GM21447 (cell line): ENCODE measurements at regions not wholly inside any gene's neighbourhood (a gene's known extent, or its start where the extent isn't known, plus 50 kb on each side); places are given as distances from the start of the nearest gene placed in this dataset.

Experiments
- ATAC-seq: cut with Tn5 transposase; IDR thresholded peaks from one replicate; pipeline ENCODE4 v1.9.1; 2021; ENCODE audit not compliant: unreplicated experiment

DNA sequence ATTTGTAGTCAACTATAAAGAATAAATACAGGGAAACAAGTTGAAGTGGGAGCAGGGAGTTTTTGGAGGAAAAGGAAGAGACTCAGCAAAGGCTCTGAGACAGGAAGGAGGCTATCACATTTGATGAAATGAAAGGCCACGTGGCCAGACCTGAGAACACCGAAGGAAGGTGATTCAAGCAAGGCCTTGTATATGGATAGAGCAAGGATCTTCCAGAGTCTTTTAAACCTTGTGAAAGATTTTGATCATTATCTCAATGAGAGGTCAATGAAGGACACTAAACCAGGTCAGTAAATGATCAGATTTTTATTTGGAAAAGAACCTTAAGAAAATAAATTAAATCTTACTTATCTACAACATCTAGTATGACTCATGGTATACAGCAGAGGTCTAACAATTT, 523.5 kb downstream of the SLC16A7 start:
- ATAC-seq, result no peak

DNA sequence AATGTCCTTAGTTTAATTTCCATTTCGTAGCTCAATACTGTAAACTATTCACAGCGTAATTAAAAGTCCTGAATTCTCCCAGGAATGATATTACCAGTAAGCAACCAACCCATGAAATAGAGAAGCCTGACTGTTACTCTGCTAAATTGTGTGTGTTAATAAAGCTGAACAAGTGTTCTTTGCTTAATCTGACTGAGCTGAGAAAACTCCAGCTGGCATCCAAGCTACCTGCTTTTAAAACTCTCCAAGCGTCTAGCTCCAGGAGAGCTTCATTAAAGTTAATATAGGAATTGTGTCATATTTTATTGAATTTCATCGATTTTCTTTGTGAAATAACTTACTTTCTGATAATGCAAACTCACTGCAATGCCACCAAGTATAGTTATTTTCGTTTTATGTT, 524.4 kb downstream of the SLC16A7 start:
- ATAC-seq, result no peak

DNA sequence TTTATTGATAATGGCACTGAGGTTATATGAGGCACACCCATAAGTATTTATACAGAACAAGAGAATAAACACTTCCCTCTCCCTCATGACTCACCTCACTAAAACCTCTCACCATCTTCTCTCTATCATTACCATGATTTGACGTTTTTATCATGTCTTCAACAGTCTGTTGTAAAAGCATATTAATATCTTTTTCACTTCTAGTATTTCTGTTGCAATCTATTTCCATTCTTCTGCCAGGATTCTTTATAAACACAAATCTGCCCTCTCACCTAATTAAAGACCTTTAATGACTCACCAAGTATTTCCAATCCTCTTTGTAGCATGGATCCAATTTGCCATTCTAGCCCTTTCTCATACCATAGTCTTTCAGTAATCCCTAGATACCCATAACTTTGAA, 527.7 kb downstream of the SLC16A7 start:
- no peak for ATAC-seq

DNA sequence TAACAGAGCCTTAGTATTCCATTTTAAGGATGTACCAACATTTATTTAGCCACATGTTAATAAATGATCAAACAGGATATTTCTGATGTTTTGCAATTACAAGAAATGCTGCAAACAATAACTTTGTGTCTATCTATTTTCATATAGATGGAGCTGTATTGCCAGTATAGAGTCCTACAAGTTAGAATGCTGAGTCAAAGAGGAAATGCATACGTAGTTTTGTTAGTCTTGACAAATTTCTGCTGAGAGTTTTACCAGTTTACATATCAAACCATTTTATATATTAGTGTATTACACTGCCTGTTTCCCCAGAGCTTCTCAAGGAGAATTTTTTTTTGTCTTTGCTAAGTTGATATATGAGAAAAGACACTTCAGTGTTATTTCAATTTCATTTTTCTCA, 541.7 kb downstream of the SLC16A7 start:
- no peak for ATAC-seq

DNA sequence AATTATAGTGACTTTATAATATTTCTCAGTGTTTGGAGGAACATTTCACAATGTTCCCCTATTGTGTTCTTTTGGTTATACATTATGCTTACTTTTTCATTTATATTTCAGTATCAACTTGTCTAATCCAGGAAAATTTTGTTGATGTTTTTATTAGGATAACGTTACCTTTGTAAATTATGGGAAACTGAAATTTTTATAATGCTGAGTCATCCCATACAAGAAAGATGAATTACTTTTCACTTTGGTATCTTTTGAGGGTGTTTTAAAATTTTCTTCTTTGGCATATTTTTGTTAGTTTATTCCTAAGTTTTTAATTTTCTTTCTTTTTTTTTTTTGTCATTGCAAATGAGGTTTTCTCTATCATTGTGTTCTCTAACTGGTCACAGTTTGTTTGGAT, 542.7 kb downstream of the SLC16A7 start:
- no peak for ATAC-seq

DNA sequence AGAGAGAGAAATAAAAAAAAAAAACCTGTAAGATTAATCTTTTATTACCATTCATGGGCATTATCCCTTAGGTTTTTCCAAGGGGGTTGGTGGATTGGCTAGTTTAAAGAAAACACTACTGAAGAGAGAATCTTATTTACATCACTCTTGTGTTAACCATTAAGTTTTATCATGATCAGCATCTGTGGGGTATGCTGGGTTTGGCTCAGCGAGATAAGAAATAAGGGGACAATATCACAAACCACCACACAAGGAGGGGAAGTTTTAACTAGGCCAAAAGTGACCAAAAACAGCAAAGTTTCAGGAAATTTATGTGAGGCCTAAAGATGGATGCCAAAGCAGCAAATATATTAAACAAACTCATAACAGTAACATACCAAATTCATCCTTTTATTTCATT, 548.6 kb downstream of the SLC16A7 start:
- no peak for ATAC-seq

DNA sequence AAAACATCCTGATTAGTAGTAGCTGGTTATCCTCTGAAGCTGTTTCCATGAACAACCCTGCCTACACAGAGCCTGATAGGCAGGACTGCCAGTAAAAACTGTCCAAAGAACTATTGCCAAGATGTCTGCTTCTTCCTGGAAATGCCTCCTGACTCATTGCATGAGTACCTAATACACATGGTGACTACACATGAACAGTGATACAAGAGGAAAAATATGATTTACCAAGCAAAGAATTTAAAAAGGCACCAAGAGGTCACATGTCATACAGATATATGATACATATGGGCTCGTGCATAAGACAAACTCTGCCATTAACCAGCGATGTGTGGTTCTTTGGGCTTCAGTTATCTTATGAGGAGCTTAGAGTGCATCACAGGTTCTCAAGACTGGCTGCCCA, 552.3 kb downstream of the SLC16A7 start:
- ATAC-seq, result no peak

DNA sequence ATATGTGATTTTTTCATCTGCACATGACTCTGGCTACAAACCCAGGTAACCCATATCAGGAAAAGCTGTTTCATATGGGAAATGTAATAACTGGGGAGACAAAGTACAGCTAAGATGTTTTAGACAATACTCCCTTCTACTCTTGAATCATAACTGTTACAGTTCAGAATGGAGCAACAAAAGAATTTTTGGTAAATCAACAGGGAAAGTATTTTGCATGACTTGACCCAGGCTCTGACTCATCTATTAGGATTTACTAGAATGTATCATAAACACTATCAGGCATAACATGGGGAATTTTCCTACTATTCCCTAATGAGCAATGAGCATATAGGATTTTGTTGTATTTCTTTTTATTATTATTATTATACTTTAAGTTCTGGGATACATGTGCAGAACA, 553.0 kb downstream of the SLC16A7 start:
- ATAC-seq, result no peak

DNA sequence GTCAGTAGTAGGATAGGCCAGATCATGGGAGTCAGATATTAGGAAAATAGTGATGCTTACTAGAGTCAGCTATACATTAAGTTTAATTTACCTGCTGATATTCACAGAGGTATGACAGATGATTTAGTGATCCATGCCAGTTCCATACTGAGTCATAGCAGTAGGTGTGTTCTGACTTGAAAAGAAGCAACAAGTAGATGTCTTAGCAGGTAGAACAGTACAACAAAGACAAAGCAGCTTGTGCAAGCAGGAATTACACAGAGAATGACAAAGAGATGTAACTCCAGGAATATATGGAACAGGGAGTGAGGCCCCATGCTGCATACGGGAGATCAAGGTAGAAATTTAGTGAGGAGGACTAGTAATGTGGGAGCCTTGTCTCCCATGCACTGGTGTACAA, 556.9 kb downstream of the SLC16A7 start:
- no peak for ATAC-seq

DNA sequence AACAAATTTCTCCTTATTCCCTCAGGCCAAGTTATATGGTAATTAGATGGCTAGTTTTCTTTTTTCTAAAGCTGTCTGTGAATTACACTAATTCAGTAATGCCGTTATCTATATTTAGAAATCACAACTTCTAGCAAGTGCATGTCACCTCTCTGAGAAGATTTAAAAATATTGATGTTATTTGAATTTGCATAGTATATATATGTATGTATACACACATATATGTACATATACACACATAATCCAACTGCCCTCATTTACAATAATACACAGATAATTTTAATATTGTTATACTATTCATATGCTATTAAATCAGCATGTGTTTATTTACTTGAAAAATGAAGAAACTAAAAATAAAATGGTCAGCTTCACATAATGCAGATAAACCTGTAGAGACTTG, 563.9 kb downstream of the SLC16A7 start:
- no peak for ATAC-seq

DNA sequence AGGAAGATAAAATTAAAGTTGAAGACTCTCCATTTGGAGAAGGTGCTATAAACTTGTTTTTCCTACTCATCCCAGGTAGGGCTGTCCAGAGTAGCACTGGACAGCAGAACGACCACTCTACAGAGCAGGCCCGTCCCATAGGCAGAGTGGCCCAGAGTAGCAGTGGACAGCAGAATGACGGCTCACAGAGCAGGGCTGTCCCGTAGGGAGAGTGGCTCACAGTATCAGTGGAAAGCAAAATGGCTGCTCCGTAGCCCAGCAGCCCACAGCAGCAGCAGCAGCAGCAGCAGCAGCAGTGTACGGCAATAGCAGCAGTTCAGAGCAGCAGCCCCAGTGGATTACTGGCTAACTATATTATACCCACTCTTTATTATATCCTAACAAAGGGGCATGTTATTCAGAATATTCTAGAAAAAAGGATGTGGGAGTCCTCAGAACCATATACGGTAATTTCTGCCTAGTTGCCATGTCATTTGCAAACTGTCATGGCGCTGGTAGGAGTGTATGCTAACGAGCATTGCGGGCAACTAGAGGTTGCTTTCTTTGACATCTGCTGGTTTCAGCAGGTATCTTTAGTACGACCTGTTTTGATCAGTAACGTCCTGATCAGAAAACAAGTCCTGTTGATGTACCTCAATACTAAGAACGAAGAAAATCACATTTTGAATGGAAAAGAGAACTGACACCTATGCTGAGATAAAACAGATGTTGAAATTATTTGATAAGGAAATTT, 567.3 kb downstream of the SLC16A7 start:
- ATAC-seq, result no peak

DNA sequence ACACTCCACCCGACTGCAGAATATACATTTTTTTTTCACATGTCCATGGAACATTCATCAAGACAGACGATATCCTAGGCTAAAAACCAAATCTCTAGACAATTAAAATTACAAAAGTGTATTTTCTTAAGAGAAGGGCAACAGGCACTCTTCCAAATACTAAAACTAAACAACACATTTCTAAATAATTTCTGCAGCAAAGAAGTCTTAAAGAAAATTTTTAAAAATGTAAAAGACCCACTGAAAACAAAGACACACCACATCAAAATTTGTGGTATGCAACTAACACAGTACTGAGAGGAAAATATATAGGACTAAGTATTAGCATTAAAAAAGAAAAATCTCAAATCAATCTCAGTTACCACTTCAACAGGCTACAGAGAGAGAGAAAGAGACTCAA, 570.0 kb downstream of the SLC16A7 start:
- ATAC-seq, result no peak

DNA sequence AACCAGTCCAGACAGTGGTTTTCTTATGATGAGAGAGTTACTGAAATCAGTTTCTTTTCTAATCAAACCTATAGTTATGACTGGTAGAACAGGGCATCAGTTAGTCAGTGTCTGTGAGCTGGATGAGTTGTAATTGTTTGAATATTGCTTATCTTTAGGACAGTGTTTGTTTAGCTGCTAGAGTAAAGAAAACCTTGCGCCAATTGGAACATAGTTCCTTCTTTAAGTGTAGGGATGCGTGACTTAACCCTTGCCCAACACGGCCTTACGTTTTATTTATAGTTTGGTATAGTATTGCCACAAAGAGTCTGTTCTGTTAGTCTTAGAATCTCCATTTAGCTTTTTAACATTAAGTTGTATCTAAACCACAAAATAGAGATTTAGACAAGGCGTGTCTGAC, 572.6 kb downstream of the SLC16A7 start:
- ATAC-seq, result no peak

DNA sequence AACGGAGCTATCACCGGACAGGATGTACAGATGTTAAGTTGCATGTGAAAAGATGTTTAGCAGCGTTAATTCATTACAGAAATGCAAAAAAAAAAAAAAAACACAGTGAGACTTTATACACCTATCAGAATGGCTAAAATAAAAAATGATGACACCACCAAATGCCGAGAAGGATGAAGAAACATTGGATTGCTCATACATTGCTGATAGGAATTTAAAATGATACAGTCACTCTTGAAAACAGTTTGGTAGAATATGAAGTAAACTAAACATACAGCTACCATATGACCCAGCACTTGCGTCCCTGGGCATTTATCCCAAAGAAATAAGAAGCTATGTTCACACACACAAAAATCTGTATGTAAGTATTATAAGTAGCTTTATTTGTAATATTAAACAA, 574.1 kb downstream of the SLC16A7 start:
- no peak for ATAC-seq

DNA sequence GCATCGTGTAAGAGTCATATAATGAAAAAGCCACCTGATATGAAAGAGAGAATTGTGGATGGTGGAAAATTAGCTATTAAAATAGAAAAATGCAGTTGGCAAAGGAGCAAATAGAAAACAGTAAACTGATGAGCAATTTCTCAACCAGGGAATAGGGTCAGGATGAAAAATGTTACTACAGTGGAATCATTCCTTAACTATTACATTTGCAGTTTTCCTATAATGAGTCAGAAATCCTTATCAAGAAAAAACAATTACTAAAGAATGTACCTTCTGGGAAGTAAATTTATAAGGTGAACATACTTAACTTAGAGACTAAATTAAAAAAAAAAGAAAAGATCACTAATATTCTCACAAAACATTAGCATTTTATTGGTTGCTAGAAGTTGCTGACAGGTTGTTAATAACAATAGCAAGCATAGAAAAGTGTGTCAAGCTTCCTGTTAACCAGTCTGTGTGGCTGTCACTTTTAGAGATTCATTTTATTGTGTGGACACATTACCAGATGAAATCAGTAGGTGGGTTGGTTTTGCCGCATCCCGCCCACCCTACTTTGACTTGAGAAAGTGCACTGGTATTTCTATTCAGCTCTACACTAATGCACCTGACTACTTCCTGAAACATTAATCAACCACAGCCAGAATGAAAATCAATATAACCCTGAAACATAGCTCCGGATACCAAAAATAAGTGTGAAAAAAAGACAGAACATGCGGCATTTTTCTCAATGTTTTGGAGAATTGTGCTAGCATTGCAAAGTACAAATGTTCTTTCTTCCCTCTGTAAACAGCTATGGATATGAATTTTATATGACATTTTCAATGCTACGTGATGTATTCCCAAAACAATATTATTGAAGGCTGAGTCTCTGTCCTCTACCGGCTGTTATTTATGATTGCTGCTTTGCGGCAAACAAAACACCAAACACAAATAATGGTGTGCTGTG, 576.7 kb downstream of the SLC16A7 start:
- ATAC-seq, result no peak

DNA sequence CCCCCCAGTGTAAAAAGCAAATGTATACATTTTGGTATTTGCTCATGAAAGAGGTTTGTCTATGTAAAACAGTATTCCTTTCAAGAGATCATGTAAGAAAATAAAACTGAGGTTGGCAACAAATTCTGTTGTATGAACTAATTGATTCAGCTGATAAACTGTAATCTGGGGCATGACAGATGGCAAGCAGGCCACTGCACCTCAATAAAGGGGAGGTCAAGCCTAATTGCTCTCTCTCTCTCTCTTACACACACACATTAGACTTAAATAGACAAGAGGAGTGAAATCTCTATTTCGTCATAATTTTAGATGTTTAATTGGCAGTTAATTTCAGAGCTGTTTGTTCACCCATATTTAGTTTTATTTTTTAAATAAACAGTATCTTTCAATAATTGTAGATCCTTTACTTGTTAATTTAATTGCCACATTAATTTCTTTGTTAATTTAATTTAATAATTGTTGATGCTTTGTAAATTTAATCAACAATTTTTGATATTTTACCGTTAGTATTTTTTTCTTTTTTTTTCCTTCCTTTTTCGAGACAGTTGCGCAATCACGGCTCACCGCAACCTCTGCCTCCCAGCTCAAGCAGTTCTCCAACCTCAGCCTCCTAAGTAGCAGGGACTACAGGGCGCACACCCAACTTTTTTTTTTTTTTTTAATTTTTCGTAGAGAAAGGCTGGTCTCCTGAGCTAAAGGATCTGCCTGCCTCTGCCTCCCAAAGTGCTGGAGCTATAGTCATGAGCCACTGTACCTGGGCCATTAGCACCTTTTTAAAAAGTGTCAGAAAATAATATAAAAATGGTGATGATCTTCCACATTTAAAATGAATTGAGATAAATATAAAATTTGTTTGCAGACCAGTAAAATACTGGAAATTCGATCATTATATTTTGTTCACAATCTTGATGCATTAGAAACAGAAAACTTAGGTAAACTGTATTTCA, 577.7 kb downstream of the SLC16A7 start:
- no peak for ATAC-seq

DNA sequence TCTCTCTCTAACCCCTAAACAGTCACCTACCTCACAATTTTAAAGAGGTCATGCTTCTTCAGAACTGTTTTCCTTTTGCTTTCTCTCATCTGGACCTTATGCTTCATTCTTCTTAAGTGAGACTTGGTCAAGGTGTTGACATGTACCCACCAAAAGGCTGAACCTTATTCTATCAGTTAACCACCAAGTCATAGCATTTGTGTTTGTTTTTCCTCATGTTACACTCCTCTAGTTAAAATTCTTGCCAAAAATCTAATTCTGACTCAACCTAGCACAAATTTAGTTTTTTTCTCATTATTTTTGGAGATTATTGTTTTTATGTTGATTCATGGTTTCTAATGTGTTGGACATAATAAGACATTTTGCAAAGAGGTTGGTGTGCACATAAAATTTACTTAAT, 578.6 kb downstream of the SLC16A7 start:
- no peak for ATAC-seq

DNA sequence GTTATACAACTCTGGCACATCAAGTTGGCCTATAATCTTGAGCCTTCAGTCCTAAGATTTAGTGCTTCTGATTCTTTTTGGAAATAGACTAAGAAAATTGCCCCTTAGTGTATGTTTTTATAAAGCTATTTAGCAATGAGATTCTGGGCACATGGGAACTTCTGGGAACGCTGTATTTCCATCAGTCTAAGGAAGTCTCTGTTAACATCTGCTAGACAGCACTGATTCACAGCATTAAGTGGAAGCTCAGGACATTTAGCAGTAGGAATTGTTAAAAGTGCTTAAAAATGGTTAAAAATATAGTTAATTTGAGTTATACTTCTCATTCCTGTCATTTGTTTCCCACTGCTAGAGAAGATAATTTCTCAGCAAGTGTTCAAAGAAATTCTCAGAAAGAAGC, 579.1 kb downstream of the SLC16A7 start:
- ATAC-seq, result no peak

DNA sequence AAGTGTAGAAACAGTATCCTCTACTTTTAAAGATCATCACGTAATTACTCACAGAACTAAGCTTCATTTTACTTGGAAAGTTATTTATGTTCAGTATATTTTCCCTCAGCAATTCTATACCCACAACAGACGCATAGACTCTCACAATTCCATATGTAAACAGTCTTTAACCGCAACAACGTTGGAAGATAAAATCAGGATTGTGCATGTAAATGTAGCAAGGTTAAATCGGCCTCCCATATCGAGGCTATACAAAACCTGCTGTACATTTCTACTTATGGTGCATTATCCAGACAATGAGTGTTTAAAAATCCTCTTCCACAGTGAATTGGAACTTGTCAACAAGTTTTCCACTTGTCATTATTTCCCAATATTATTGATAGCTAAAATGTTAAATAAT, 581.1 kb downstream of the SLC16A7 start:
- no peak for ATAC-seq

DNA sequence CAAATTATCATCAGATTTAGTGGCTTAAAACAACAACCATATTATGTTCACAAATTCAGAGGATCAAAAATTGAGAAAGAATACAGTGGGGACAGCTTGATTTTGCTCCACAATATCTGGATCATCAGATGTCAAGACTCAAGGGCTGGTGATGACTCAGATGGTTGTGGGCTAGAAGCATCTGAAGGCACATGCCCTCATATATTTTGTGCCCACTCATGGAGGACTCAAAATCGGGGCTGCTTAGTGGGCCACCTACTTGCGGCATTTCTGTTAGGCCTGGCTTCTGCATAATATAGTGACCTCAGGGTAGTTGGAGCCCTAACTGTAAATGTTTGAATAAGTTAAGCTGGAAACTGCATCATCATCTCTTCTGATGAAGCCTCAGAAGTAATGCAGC, 584.5 kb downstream of the SLC16A7 start:
- ATAC-seq, result no peak

DNA sequence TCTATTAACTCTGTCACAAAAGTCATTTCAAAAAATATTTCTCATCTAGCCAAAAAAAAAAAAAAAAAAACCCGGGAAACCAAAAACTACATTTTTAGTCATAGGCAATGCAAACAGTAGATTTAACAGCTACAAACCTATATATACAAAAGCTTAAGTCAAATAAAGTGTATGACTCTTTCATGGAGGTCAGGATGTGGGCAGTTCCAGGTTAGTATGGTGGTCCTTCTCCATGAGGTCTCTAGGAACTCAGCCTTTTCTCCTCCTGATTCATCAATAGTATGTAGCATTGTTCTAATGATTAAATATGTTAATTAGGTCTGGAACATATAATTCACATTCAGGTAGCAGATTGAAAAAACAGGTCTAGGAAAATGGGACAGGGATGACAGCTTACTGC, 586.5 kb downstream of the SLC16A7 start:
- no peak for ATAC-seq
